Activated CD8-positive, alpha-beta T cell treated with anti-CD3 and anti-CD28 coated beads for 36 hours (primary cell): ENCODE measurements at regions not wholly inside any gene's neighbourhood (a gene's known extent, or its start where the extent isn't known, plus 50 kb on each side); places are given as distances from the start of the nearest gene placed in this dataset.

ENCODE experiments used
- ATAC-seq: fragments of 200-7000 bp; cut with Tn5 transposase; one replicate; pipeline ENCODE4 v1.10.0; 2021; ENCODE audit warnings: mild to moderate bottlenecking, moderate library complexity
- CTCF ChIA-PET: fragments of 350-600 bp; sonication (Branson Sonifier 250); formaldehyde crosslinking; loops from one replicate; lab custom pipeline; 2021; ENCODE audit warnings: antibody characterized with exemption; lab: Charles Lee
- POLR2A ChIA-PET: fragments of 350-600 bp; sonication (Branson Sonifier 250); formaldehyde crosslinking; loops from one replicate; lab custom pipeline; 2021; ENCODE audit warnings: antibody characterized with exemption; lab: Charles Lee
- DNase-seq: peaks from one replicate; pipeline ENCODE4 v3.0.0-alpha.2; 2020
- H3K27ac Mint-ChIP-seq: one replicate; pipeline ENCODE4 v1.8.0; 2021; ENCODE audit warnings: mild to moderate bottlenecking, mixed read lengths
- H3K27me3 Mint-ChIP-seq: one replicate; pipeline ENCODE4 v1.8.0; 2021; ENCODE audit warnings: mixed read lengths
- H3K36me3 Mint-ChIP-seq: one replicate; pipeline ENCODE4 v1.8.0; 2021; ENCODE audit warnings: low read depth, mixed read lengths
- H3K4me1 Mint-ChIP-seq: one replicate; pipeline ENCODE4 v1.8.0; 2021; ENCODE audit warnings: low read depth, mixed read lengths
- H3K4me3 Mint-ChIP-seq: one replicate; pipeline ENCODE4 v1.8.0; 2021; ENCODE audit warnings: mild to moderate bottlenecking, moderate library complexity, mixed read lengths
- H3K9me3 Mint-ChIP-seq: one replicate; pipeline ENCODE4 v1.8.0; 2021; ENCODE audit warnings: mixed read lengths
- CTCF ChIP-seq: fragments of 200-600 bp; IDR thresholded peaks from one replicate; pipeline ENCODE4 v1.8.0; 2022; ENCODE audit warnings: antibody characterized with exemption, mild to moderate bottlenecking
- intact Hi-C: fragments of 100-400 bp; cut with micrococcal nuclease; formaldehyde crosslinking; loops from one replicate; pipeline ENCODE4 v1.10.0; 2022

GRCh38 chr14:96150214-96150613 is 54.4 kb upstream of the BDKRB2 start:
- Mint-ChIP-seq H3K9me3 (peaks cover 3% of the 10 kb centered on the region), H3K27me3 (peaks cover 2% of the 10 kb centered on the region), H3K27ac (no peak overlapping the region), H3K4me1 (no peaks in the 10 kb centered on the region), H3K36me3 (no peaks in the 10 kb centered on the region), H3K4me3 (no peak overlapping the region)
- ChIA-PET CTCF (no interaction called here), POLR2A (no interaction called here)
- no peak for TF ChIP-seq CTCF
- ATAC-seq (no peak), DNase-seq (no peak)
- intact Hi-C loops: no loop called here

- H3K9me3 Mint-ChIP-seq: peaks cover 3% of the 10 kb centered on the region
- intact Hi-C loops: no loop called here
- H3K27me3 Mint-ChIP-seq: peaks cover 2% of the 10 kb centered on the region
- H3K27ac Mint-ChIP-seq: no peak overlapping the region
- no peak for ATAC-seq
- ChIA-PET CTCF (interaction anchor here (0.7 kb wide), 1 partner anchor 123 kb away, joined by 3 read pairs; no protein-coding TSS in a partner anchor), POLR2A (no interaction called here)
- no peak overlapping the region for H3K4me3 Mint-ChIP-seq
- TF ChIP-seq CTCF: no peak
- H3K36me3 Mint-ChIP-seq: no peaks in the 10 kb centered on the region
- DNase-seq: no peak
- no peaks in the 10 kb centered on the region for H3K4me1 Mint-ChIP-seq
These were observed 53.4 kb upstream of the BDKRB2 start for GRCh38 chr14:96151242-96151641.

GRCh38 chr14:96153003-96153402 is 51.6 kb upstream of the BDKRB2 start:
- ChIA-PET CTCF (no interaction called here), POLR2A (interaction anchor here (1.1 kb wide), 1 partner anchor 25 kb away, joined by 3 read pairs; no protein-coding TSS in a partner anchor)
- Mint-ChIP-seq H3K27ac (no peak overlapping the region), H3K4me3 (no peak overlapping the region), H3K36me3 (no peaks in the 10 kb centered on the region), H3K4me1 (no peaks in the 10 kb centered on the region), H3K9me3 (peaks cover 2% of the 10 kb centered on the region), H3K27me3 (peaks cover 2% of the 10 kb centered on the region)
- no peak for TF ChIP-seq CTCF
- DNase-seq (no peak), ATAC-seq (no peak)
- intact Hi-C loops: no loop called here
